ENCODE measurements at regions not wholly inside any gene's neighbourhood (a gene's known extent, or its start where the extent isn't known, plus 50 kb on each side); places are given as distances from the start of the nearest gene placed in this dataset.

DNA sequence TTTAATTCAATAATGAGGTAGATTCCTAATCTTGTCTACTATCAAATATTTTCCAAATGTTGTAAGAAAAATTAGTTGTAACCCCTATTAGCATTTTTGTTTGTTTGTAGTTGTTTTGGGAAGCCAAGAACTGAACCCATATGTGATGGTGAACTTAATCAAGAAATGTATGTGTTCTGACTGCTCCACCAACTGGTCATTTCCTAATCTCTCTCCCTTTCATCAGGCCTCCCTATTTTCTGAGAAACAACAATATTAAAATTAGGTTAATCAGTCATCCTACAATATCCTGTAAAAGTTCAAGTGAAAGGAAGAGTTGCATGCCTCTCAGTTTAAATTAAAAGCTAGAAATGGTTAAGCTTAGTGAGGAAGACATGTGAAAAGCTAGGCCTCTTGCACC, 504.0 kb downstream of the EPHA4 start:
- Histone ChIP-seq H3K9me3 (replicated peaks; ENCODE audit: control insufficient read depth, insufficient read depth, low read depth, low read length) (no peaks in the 10 kb centered on the region), H3K4me1 (replicated peaks in 1 of 2; ENCODE audit: control insufficient read depth in 2 of 2, insufficient read depth in 2 of 2, low read length in 2 of 2) (no peaks in the 10 kb centered on the region), H2AFZ (ENCODE audit: low read depth, low read length) (no peak overlapping the region), H3K9me1 (ENCODE audit: control insufficient read depth, insufficient read depth, low read length) (no peaks in the 10 kb centered on the region), H4K20me1 (replicated peaks; ENCODE audit: control insufficient read depth, insufficient read depth, low read length) (no peaks in the 10 kb centered on the region), H3K27ac (ENCODE audit: extremely low read depth, low read depth, low read length) (no peak overlapping the region), H3K9ac (ENCODE audit: insufficient read depth in 1 of 2, low read depth in 2 of 2, low read length in 2 of 2) (no peak overlapping the region), H3K27me3 (ENCODE audit: control insufficient read depth in 2 of 2, insufficient read depth in 2 of 2, low read length in 2 of 2) (no peaks in the 10 kb centered on the region), H3K4me3 (no peak overlapping the region), H3K79me2 (ENCODE audit: control insufficient read depth, insufficient read depth, low read length) (no peaks in the 10 kb centered on the region), H3K4me2 (ENCODE audit: insufficient read depth, low read length) (no peak overlapping the region), H3K36me3 (ENCODE audit: control insufficient read depth, insufficient read depth, low read length) (no peaks in the 10 kb centered on the region)
- no peak for DNase-seq (ENCODE audit: extremely low read depth in 1 of 4, low spot score in 3 of 4)
- FAIRE-seq, result no peak
- no peak for ATAC-seq
- intact Hi-C loops (cut with micrococcal nuclease) (no loop called here), in situ Hi-C loops (cut with MboI) (no loop called here)
- POLR2A ChIA-PET, result no interaction called here
- CTCF ChIA-PET (ENCODE audit: low intra/inter-chr PET ratio), result no interaction called here
- BruUV-seq (replicated peaks), result no TSS peak
- TF ChIP-seq KAT7 (CRISPR knock-in tag; IDR thresholded peaks at IDR 0.05; ENCODE audit: borderline replicate concordance), result no peak
- TF ChIP-seq, protein P1, sequence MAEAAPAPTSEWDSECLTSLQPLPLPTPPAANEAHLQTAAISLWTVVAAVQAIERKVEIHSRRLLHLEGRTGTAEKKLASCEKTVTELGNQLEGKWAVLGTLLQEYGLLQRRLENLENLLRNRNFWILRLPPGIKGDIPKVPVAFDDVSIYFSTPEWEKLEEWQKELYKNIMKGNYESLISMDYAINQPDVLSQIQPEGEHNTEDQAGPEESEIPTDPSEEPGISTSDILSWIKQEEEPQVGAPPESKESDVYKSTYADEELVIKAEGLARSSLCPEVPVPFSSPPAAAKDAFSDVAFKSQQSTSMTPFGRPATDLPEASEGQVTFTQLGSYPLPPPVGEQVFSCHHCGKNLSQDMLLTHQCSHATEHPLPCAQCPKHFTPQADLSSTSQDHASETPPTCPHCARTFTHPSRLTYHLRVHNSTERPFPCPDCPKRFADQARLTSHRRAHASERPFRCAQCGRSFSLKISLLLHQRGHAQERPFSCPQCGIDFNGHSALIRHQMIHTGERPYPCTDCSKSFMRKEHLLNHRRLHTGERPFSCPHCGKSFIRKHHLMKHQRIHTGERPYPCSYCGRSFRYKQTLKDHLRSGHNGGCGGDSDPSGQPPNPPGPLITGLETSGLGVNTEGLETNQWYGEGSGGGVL (CRISPR knock-in tag; IDR thresholded peaks at IDR 0.05), result no peak
- TF ChIP-seq U2AF1 (optimal IDR thresholded peaks at IDR 0.05; ENCODE audit: low read depth, low read length), result no peak
- TF ChIP-seq HDAC8 (tag; IDR thresholded peaks at IDR 0.05), result no peak
- TF ChIP-seq SAFB2 (IDR thresholded peaks at IDR 0.05; ENCODE audit: borderline replicate concordance, low read depth, low read length, severe bottlenecking), result no peak
- TF ChIP-seq NRF1 (conservative IDR thresholded peaks at IDR 0.05 in 1 of 2, IDR thresholded peaks at IDR 0.05 in 1 of 2), result no peak
- TF ChIP-seq, protein P2, sequence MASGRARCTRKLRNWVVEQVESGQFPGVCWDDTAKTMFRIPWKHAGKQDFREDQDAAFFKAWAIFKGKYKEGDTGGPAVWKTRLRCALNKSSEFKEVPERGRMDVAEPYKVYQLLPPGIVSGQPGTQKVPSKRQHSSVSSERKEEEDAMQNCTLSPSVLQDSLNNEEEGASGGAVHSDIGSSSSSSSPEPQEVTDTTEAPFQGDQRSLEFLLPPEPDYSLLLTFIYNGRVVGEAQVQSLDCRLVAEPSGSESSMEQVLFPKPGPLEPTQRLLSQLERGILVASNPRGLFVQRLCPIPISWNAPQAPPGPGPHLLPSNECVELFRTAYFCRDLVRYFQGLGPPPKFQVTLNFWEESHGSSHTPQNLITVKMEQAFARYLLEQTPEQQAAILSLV (tag; IDR thresholded peaks at IDR 0.05), result no peak
- TF ChIP-seq ZNF696 (CRISPR knock-in tag; conservative IDR thresholded peaks at IDR 0.05), result no peak
- TF ChIP-seq, protein P3, sequence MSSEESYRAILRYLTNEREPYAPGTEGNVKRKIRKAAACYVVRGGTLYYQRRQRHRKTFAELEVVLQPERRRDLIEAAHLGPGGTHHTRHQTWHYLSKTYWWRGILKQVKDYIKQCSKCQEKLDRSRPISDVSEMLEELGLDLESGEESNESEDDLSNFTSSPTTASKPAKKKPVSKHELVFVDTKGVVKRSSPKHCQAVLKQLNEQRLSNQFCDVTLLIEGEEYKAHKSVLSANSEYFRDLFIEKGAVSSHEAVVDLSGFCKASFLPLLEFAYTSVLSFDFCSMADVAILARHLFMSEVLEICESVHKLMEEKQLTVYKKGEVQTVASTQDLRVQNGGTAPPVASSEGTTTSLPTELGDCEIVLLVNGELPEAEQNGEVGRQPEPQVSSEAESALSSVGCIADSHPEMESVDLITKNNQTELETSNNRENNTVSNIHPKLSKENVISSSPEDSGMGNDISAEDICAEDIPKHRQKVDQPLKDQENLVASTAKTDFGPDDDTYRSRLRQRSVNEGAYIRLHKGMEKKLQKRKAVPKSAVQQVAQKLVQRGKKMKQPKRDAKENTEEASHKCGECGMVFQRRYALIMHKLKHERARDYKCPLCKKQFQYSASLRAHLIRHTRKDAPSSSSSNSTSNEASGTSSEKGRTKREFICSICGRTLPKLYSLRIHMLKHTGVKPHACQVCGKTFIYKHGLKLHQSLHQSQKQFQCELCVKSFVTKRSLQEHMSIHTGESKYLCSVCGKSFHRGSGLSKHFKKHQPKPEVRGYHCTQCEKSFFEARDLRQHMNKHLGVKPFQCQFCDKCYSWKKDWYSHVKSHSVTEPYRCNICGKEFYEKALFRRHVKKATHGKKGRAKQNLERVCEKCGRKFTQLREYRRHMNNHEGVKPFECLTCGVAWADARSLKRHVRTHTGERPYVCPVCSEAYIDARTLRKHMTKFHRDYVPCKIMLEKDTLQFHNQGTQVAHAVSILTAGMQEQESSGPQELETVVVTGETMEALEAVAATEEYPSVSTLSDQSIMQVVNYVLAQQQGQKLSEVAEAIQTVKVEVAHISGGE (CRISPR knock-in tag; IDR thresholded peaks at IDR 0.05), result no peak
- no peak for TF ChIP-seq WHSC1 (IDR thresholded peaks at IDR 0.05; ENCODE audit: low read length)
- TF ChIP-seq PTTG1 (tag; IDR thresholded peaks at IDR 0.05; ENCODE audit: low read depth), result no peak
- TF ChIP-seq CEBPB (tag; IDR thresholded peaks at IDR 0.05), result no peak
- TF ChIP-seq SMAD2 (IDR thresholded peaks at IDR 0.05; ENCODE audit: low read depth, low read length), result no peak
- TF ChIP-seq IRF2 (CRISPR knock-in tag; IDR thresholded peaks at IDR 0.05), result no peak
- TF ChIP-seq TCF7 (IDR thresholded peaks at IDR 0.05; ENCODE audit: borderline replicate concordance), result no peak
- TF ChIP-seq GATA2 (CRISPR knock-in tag; IDR thresholded peaks at IDR 0.05), result no peak
- no peak for TF ChIP-seq ZNF695 (CRISPR knock-in tag; IDR thresholded peaks at IDR 0.05)
- TF ChIP-seq SREBF1 (IDR thresholded peaks at IDR 0.05; ENCODE audit: borderline replicate concordance, low read depth, low read length), result no peak

All from K562 (cell line).